ENCODE measurements at regions not wholly inside any gene's neighbourhood (a gene's known extent, or its start where the extent isn't known, plus 50 kb on each side); places are given as distances from the start of the nearest gene placed in this dataset.
A peak's percentile ranks its signal among the peaks of the same experiment; 100 is the strongest.
"Not testable (repeated sequence)": the region's sequence is repeated elsewhere in the genome, so short reads cannot be mapped to it uniquely, and the experiment has no call there.

DNA sequence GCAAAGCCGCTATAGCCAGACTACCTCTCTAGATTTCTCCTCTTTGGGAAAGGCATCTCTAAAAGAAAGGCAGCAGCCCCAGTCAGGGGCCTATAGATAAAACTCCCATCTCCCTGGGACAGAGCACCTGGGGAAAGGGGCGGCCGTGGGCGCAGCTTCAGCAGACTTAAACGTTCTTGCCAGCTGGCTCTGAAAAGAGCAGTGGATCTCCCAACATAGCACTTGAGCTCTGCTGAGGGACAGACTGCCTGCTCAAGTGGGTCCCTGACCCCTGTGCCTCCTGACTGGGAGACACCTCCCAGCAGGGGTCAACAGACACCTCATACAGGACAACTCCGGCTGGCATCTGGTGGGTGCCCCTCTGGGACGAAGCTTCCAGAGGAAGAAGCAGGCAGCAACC lies 276.5 kb downstream of the CD109 start:
- in situ Hi-C loops (cut with HindIII; ENCODE audit: extremely low pct_ligation_motif_present, low pct_unique_long_range_greater_than_20kb): loop anchor here (25.0 kb wide), 1 partner anchor 1240 kb away; the partner anchor contains the start of gene COL12A1
- H2AFZ ChIP-seq (ENCODE audit: low read length); POLR2A ChIA-PET: not testable (repeated sequence)

DNA sequence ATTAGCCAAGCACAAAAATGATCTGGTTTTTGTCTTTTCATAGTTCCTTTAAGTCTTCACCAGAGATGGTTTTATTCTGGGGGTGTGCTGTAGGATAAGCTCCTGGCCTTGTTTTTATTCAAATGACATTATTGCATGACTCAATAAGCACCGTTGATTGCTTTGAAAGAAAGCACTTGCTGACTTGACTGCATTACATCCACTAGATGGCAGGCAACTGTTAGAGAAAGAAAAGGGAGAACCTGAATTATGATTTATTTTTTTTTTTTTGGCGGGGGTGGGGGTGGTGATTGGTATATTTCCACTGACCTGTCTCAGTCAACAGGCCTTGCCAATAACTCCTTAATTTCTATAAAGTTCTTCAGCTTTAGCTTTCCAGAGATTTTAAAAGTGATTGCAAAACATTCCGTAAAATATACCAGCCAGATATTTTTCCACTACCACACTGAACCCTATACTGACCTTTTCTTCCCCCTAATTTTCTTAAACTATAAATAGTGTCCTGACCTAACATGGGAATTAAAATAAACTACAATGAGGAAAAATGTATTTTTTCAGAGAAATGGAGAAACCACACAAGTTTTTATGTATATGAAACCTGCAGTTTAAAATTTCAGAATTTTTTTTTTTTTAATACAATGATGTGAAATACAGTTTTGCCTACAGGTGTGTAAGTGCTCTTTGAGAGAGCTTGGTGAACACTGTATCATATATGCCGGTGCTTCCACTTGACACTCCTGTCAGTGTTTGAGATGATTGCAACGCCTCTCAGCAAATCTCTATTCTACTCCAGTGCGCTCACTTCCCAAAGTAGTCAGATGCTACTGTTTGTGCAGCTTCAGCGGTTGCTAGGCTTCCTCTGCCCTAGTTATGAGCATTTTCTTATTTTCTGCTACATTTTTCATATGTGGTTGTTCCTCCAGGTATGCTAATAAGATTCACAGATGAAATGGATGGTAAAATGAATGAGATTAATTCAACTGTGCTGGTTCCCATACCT lies 274.3 kb downstream of the CD109 start:
- ATAC-seq (peak; percentile 74), FAIRE-seq (peak; percentile 62), DNase-seq (ENCODE audit: low spot score) (peak; percentile 52)
- no TSS peak for BruUV-seq (replicated peaks)
- Histone ChIP-seq H3K27ac (ENCODE audit: extremely low read length, insufficient read depth, low read length) (no peak overlapping the region), H4K20me1 (ENCODE audit: insufficient read depth, low read length) (no peaks in the 10 kb centered on the region), H3K36me3 (replicated peaks in 1 of 2; ENCODE audit: control insufficient read depth in 1 of 2, insufficient read depth in 2 of 2, low read length in 2 of 2) (no peaks in the 10 kb centered on the region), H3K4me3 (replicated peaks in 1 of 3; ENCODE audit: insufficient read depth in 1 of 3, low read depth in 2 of 3, low read length in 3 of 3) (no peak overlapping the region), H2AFZ (ENCODE audit: low read length) (no peak overlapping the region), H3K4me1 (ENCODE audit: insufficient read depth, low read length) (no peaks in the 10 kb centered on the region), H3K79me2 (ENCODE audit: insufficient read depth, low read length) (no peaks in the 10 kb centered on the region), H3K27me3 (ENCODE audit: control insufficient read depth in 1 of 2, insufficient read depth in 2 of 2, low read length in 2 of 2) (no peaks in the 10 kb centered on the region), H3K9me3 (ENCODE audit: low read length) (no peaks in the 10 kb centered on the region), H3K9ac (ENCODE audit: insufficient read depth, low read depth, low read length) (no peak overlapping the region), H3K4me2 (ENCODE audit: low read depth, low read length) (no peak overlapping the region)
- in situ Hi-C loops (cut with HindIII; ENCODE audit: extremely low pct_ligation_motif_present, low pct_unique_long_range_greater_than_20kb) (loop anchor here (25.0 kb wide), 1 partner anchor 1242 kb away; the partner anchor contains the start of gene COL12A1), intact Hi-C loops (cut with micrococcal nuclease; ENCODE audit: unreplicated experiment) (loop anchor here (2.0 kb wide), 1 partner anchor 1239 kb away; no protein-coding TSS in a partner anchor)
- POLR2A ChIA-PET: no interaction called here
- CTCF ChIA-PET (ENCODE audit: low intra/inter-chr PET ratio, low total read pairs): interaction anchor here (1.5 kb wide), 1 partner anchor 1239 kb away, joined by 6 read pairs; no protein-coding TSS in a partner anchor
- WGBS (ENCODE audit: low lambda C conversion rate): 42% methylated on average over 7 of the region's 7 CpGs
- no peak for TF ChIP-seq KDM1A (CRISPR knock-in tag; IDR thresholded peaks at IDR 0.05)
- peak; percentile 16; the same call in 1 of the 2 replicates for TF ChIP-seq MAFF (IDR thresholded peaks at IDR 0.05; ENCODE audit: low read depth, low read length)
- no peak for TF ChIP-seq JUNB (CRISPR knock-in tag; IDR thresholded peaks at IDR 0.05; ENCODE audit: borderline replicate concordance)
- TF ChIP-seq ZFP90 (CRISPR knock-in tag; IDR thresholded peaks at IDR 0.05; ENCODE audit: borderline replicate concordance): no peak
- no peak for TF ChIP-seq ZNF460 (CRISPR knock-in tag; IDR thresholded peaks at IDR 0.05; ENCODE audit: borderline replicate concordance)
- TF ChIP-seq, protein P1, sequence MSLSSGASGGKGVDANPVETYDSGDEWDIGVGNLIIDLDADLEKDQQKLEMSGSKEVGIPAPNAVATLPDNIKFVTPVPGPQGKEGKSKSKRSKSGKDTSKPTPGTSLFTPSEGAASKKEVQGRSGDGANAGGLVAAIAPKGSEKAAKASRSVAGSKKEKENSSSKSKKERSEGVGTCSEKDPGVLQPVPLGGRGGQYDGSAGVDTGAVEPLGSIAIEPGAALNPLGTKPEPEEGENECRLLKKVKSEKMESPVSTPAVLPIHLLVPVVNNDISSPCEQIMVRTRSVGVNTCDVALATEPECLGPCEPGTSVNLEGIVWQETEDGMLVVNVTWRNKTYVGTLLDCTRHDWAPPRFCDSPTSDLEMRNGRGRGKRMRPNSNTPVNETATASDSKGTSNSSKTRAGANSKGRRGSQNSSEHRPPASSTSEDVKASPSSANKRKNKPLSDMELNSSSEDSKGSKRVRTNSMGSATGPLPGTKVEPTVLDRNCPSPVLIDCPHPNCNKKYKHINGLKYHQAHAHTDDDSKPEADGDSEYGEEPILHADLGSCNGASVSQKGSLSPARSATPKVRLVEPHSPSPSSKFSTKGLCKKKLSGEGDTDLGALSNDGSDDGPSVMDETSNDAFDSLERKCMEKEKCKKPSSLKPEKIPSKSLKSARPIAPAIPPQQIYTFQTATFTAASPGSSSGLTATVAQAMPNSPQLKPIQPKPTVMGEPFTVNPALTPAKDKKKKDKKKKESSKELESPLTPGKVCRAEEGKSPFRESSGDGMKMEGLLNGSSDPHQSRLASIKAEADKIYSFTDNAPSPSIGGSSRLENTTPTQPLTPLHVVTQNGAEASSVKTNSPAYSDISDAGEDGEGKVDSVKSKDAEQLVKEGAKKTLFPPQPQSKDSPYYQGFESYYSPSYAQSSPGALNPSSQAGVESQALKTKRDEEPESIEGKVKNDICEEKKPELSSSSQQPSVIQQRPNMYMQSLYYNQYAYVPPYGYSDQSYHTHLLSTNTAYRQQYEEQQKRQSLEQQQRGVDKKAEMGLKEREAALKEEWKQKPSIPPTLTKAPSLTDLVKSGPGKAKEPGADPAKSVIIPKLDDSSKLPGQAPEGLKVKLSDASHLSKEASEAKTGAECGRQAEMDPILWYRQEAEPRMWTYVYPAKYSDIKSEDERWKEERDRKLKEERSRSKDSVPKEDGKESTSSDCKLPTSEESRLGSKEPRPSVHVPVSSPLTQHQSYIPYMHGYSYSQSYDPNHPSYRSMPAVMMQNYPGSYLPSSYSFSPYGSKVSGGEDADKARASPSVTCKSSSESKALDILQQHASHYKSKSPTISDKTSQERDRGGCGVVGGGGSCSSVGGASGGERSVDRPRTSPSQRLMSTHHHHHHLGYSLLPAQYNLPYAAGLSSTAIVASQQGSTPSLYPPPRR (CRISPR knock-in tag; IDR thresholded peaks at IDR 0.05; ENCODE audit: borderline replicate concordance): no peak
- TF ChIP-seq STAG1 (CRISPR knock-in tag; IDR thresholded peaks at IDR 0.05): peak; percentile 49
- TF ChIP-seq ZBTB3 (CRISPR knock-in tag; IDR thresholded peaks at IDR 0.05; ENCODE audit: borderline replicate concordance, low read depth): no peak
- TF ChIP-seq, protein P2, sequence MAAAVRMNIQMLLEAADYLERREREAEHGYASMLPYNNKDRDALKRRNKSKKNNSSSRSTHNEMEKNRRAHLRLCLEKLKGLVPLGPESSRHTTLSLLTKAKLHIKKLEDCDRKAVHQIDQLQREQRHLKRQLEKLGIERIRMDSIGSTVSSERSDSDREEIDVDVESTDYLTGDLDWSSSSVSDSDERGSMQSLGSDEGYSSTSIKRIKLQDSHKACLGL (CRISPR knock-in tag; IDR thresholded peaks at IDR 0.05): no peak
- TF ChIP-seq ZSCAN30 (CRISPR knock-in tag; IDR thresholded peaks at IDR 0.05): no peak
- no peak for TF ChIP-seq ZNF839 (CRISPR knock-in tag; IDR thresholded peaks at IDR 0.05; ENCODE audit: borderline replicate concordance)

More for the DNA sequence above, 276.5 kb downstream of the CD109 start:
- H3K27me3 ChIP-seq (ENCODE audit: control insufficient read depth in 1 of 2, insufficient read depth in 2 of 2, low read length in 2 of 2); H3K36me3 ChIP-seq (replicated peaks in 1 of 2; ENCODE audit: control insufficient read depth in 1 of 2, insufficient read depth in 2 of 2, low read length in 2 of 2); H3K9ac ChIP-seq (ENCODE audit: insufficient read depth, low read depth, low read length); DNase-seq (ENCODE audit: low spot score); H3K4me3 ChIP-seq (replicated peaks in 1 of 3; ENCODE audit: insufficient read depth in 1 of 3, low read depth in 2 of 3, low read length in 3 of 3); intact Hi-C loops (cut with micrococcal nuclease; ENCODE audit: unreplicated experiment); H3K79me2 ChIP-seq (ENCODE audit: insufficient read depth, low read length); FAIRE-seq; H4K20me1 ChIP-seq (ENCODE audit: insufficient read depth, low read length); BruUV-seq (replicated peaks); ATAC-seq; H3K27ac ChIP-seq (ENCODE audit: extremely low read length, insufficient read depth, low read length); H3K4me1 ChIP-seq (ENCODE audit: insufficient read depth, low read length); CTCF ChIA-PET (ENCODE audit: low intra/inter-chr PET ratio, low total read pairs); H3K4me2 ChIP-seq (ENCODE audit: low read depth, low read length); H3K9me3 ChIP-seq (ENCODE audit: low read length): not testable (repeated sequence)
- 14% methylated on average over 1 of the region's 7 CpGs for WGBS (ENCODE audit: low lambda C conversion rate)

All from HepG2 (cell line).